Activated B cell treated with CpG ODN at 0.5 μM for 24 hours (primary cell): ENCODE measurements at regions not wholly inside any gene's neighbourhood (a gene's known extent, or its start where the extent isn't known, plus 50 kb on each side); places are given as distances from the start of the nearest gene placed in this dataset.
"Not testable (repeated sequence)": the region's sequence is repeated elsewhere in the genome, so short reads cannot be mapped to it uniquely, and the experiment has no call there.

Source experiments
- ATAC-seq: fragments of 200-7000 bp; cut with Tn5 transposase; one replicate; pipeline ENCODE4 v1.10.0; 2021; ENCODE audit warnings: low read depth, mild to moderate bottlenecking, moderate library complexity
- CTCF ChIA-PET: fragments of 350-600 bp; sonication (Branson Sonifier 250); formaldehyde crosslinking; loops from one replicate; lab custom pipeline; 2021; ENCODE audit warnings: antibody characterized with exemption; lab: Charles Lee
- POLR2A ChIA-PET: fragments of 350-600 bp; sonication (Branson Sonifier 250); formaldehyde crosslinking; loops from one replicate; lab custom pipeline; 2021; ENCODE audit warnings: antibody characterized with exemption; lab: Charles Lee
- DNase-seq: peaks from one replicate; pipeline ENCODE4 v3.0.0; 2022
- H3K27ac Mint-ChIP-seq: one replicate; pipeline ENCODE4 v1.8.0; 2020; ENCODE audit warnings: mixed read lengths
- H3K27me3 Mint-ChIP-seq: one replicate; pipeline ENCODE4 v1.8.0; 2021; ENCODE audit warnings: mixed read lengths
- H3K36me3 Mint-ChIP-seq: one replicate; pipeline ENCODE4 v1.8.0; 2021; ENCODE audit warnings: low read depth, mixed read lengths
- H3K4me1 Mint-ChIP-seq: one replicate; pipeline ENCODE4 v1.8.0; 2021; ENCODE audit warnings: mixed read lengths
- H3K4me3 Mint-ChIP-seq: one replicate; pipeline ENCODE4 v1.8.0; 2020; ENCODE audit warnings: mild to moderate bottlenecking, mixed read lengths
- H3K9me3 Mint-ChIP-seq: one replicate; pipeline ENCODE4 v1.8.0; 2020; ENCODE audit warnings: mixed read lengths
- CTCF ChIP-seq: fragments of 200-600 bp; IDR thresholded peaks from one replicate; pipeline ENCODE4 v1.8.0; 2022; ENCODE audit warnings: antibody characterized with exemption, mild to moderate bottlenecking
- intact Hi-C: fragments of 100-400 bp; cut with micrococcal nuclease; formaldehyde crosslinking; loops from one replicate; pipeline ENCODE4 v1.15.1; 2024

GRCh38 chr5:163870441-163870840 is 365.0 kb downstream of the MAT2B start:
- no peak for TF ChIP-seq CTCF
- Mint-ChIP-seq H3K27ac (no peak overlapping the region), H3K36me3 (no peaks in the 10 kb centered on the region), H3K27me3 (peaks cover 4% of the 10 kb centered on the region), H3K4me1 (peaks cover 2% of the 10 kb centered on the region), H3K4me3 (no peak overlapping the region), H3K9me3 (no peaks in the 10 kb centered on the region)
- ChIA-PET POLR2A (no interaction called here), CTCF (no interaction called here)
- no peak for ATAC-seq
- no peak for DNase-seq
- intact Hi-C loops: no loop called here

GRCh38 chr5:163874431-163874830 is 369.0 kb downstream of the MAT2B start:
- no peaks in the 10 kb centered on the region for H3K36me3 Mint-ChIP-seq
- no peaks in the 10 kb centered on the region for H3K9me3 Mint-ChIP-seq
- intact Hi-C loops: no loop called here
- H3K27ac Mint-ChIP-seq: no peak overlapping the region
- CTCF ChIA-PET: no interaction called here
- H3K4me3 Mint-ChIP-seq: no peak overlapping the region
- peaks cover under 1% of the 10 kb centered on the region for H3K27me3 Mint-ChIP-seq
- H3K4me1 Mint-ChIP-seq: no peaks in the 10 kb centered on the region
- TF ChIP-seq CTCF: no peak
- DNase-seq (no peak), ATAC-seq (no peak)
- POLR2A ChIA-PET: no interaction called here

GRCh38 chr5:163874912-163875311 is 369.5 kb downstream of the MAT2B start:
- DNase-seq, H3K27ac Mint-ChIP-seq, POLR2A ChIA-PET, H3K4me1 Mint-ChIP-seq, ATAC-seq, H3K36me3 Mint-ChIP-seq, H3K4me3 Mint-ChIP-seq, intact Hi-C loops, CTCF ChIA-PET, H3K27me3 Mint-ChIP-seq, H3K9me3 Mint-ChIP-seq: not testable (repeated sequence)

GRCh38 chr5:163877865-163878264 is 372.4 kb downstream of the MAT2B start:
- no peaks in the 10 kb centered on the region for H3K4me1 Mint-ChIP-seq
- TF ChIP-seq CTCF: no peak
- H3K9me3 Mint-ChIP-seq: no peaks in the 10 kb centered on the region
- no peak overlapping the region for H3K4me3 Mint-ChIP-seq
- ChIA-PET POLR2A (no interaction called here), CTCF (no interaction called here)
- no peaks in the 10 kb centered on the region for H3K36me3 Mint-ChIP-seq
- DNase-seq (no peak), ATAC-seq (no peak)
- H3K27ac Mint-ChIP-seq: no peak overlapping the region
- intact Hi-C loops: no loop called here
- no peaks in the 10 kb centered on the region for H3K27me3 Mint-ChIP-seq

- H3K9me3 Mint-ChIP-seq: no peaks in the 10 kb centered on the region
- TF ChIP-seq CTCF: no peak
Observed at GRCh38 chr5:163878490-163878889, 373.1 kb downstream of the MAT2B start.

GRCh38 chr5:163880302-163880701 is 374.9 kb downstream of the MAT2B start:
- H3K27me3 Mint-ChIP-seq: no peaks in the 10 kb centered on the region
- ATAC-seq: no peak
- no peaks in the 10 kb centered on the region for H3K36me3 Mint-ChIP-seq
- no peaks in the 10 kb centered on the region for H3K9me3 Mint-ChIP-seq
- POLR2A ChIA-PET: no interaction called here
- H3K27ac Mint-ChIP-seq: no peak overlapping the region
- H3K4me1 Mint-ChIP-seq: no peaks in the 10 kb centered on the region
- CTCF ChIA-PET: no interaction called here
- no peak overlapping the region for H3K4me3 Mint-ChIP-seq
- DNase-seq: no peak
- TF ChIP-seq CTCF: no peak
- intact Hi-C loops: no loop called here

More at GRCh38 chr5:163878490-163878889, 373.1 kb downstream of the MAT2B start:
- POLR2A ChIA-PET: no interaction called here
- H3K27ac Mint-ChIP-seq: no peak overlapping the region
- DNase-seq (no peak), ATAC-seq (no peak)
- intact Hi-C loops: no loop called here
- no peaks in the 10 kb centered on the region for H3K4me1 Mint-ChIP-seq
- no peaks in the 10 kb centered on the region for H3K36me3 Mint-ChIP-seq
- no peak overlapping the region for H3K4me3 Mint-ChIP-seq
- CTCF ChIA-PET: no interaction called here
- no peaks in the 10 kb centered on the region for H3K27me3 Mint-ChIP-seq
